Astrocyte (in vitro differentiated cells and primary cell): ENCODE measurements at regions not wholly inside any gene's neighbourhood (a gene's known extent, or its start where the extent isn't known, plus 50 kb on each side); places are given as distances from the start of the nearest gene placed in this dataset.

Experiments
- EZH2 ChIP-seq: IDR thresholded peaks from 2 replicates; pipeline ENCODE4 v1.6.1; 2012; ENCODE audit warnings: mild to moderate bottlenecking, low read length, inconsistent platforms; ENCODE audit not compliant: insufficient read depth
- TF ChIP-seq, protein P1 (sequence below): IDR thresholded peaks from 2 replicates; pipeline ENCODE4 v1.5.1; 2011; ENCODE audit warnings: low read depth, mild to moderate bottlenecking, inconsistent platforms, low read length, moderate library complexity; ENCODE audit not compliant: insufficient read depth

DNA sequence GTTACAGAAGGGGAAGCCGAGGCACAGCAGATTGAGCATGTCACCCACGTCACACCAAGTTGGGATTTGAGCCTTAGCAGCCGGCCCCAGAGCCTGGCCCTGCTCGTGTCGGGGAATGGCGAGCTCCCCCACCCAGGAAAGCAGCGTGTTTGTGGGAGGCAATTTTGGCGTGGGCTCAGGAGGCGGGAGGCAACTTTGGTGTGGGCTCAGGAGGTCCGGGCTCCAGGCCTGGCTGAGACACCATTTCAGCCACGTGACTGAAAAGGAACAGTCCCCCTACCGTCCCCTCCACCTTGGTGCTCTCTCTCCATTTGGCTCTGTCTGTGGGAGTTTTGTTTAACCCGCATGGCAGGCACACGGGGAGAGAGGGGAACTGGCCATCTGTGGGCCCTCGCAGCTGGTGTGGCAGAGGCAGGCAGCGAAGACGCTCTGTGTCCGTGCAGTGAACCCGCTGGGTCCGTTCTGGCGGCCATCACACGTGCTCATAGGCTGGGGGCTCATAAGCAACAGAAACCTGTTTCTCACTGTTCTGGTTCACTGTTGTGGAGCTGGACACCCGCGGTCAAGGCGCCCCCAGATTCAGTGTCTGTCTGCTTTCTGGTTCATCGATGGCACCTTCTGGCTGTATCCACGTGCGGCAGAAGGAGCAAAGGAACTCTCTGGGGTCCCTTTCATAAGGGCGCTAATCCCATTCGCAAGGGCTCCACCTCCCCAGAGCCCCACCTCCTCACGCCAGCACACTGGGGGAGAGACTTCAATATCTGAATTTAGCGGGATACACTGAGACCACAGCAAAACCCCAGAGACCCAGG lies 110.2 kb downstream of the CRYAA start:
- TF ChIP-seq, protein P1, sequence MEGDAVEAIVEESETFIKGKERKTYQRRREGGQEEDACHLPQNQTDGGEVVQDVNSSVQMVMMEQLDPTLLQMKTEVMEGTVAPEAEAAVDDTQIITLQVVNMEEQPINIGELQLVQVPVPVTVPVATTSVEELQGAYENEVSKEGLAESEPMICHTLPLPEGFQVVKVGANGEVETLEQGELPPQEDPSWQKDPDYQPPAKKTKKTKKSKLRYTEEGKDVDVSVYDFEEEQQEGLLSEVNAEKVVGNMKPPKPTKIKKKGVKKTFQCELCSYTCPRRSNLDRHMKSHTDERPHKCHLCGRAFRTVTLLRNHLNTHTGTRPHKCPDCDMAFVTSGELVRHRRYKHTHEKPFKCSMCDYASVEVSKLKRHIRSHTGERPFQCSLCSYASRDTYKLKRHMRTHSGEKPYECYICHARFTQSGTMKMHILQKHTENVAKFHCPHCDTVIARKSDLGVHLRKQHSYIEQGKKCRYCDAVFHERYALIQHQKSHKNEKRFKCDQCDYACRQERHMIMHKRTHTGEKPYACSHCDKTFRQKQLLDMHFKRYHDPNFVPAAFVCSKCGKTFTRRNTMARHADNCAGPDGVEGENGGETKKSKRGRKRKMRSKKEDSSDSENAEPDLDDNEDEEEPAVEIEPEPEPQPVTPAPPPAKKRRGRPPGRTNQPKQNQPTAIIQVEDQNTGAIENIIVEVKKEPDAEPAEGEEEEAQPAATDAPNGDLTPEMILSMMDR: no peak
- no peak for TF ChIP-seq EZH2
